Heart right ventricle (tissue), 16 donors: ENCODE measurements at regions not wholly inside any gene's neighbourhood (a gene's known extent, or its start where the extent isn't known, plus 50 kb on each side); places are given as distances from the start of the nearest gene placed in this dataset.

Source experiments
- ATAC-seq, 8 donors: fragments of 200-7000 bp; cut with Tn5 transposase; one replicate each; pipeline ENCODE4 v1.9.1; 2020; ENCODE audit warnings: mild to moderate bottlenecking in 8 of 8, moderate library complexity in 8 of 8, moderate number of reproducible peaks in 1 of 8
- DNase-seq, 2 donors: peaks; one replicate each; pipeline ENCODE4 v3.0.0-alpha.2; 2020
- H3K27ac ChIP-seq, 10 donors: fragments of 200-600 bp; sonication (generic) in 2 of 10; one replicate each; pipeline versions ENCODE4 v1.5.0 to v1.8.0; 2020 to 2022; ENCODE audit warnings: mild to moderate bottlenecking in 3 of 10
- H3K27me3 ChIP-seq, 7 donors: fragments of 200-600 bp; one replicate each; pipeline ENCODE4 v1.8.0; 2021 to 2022; ENCODE audit warnings: mild to moderate bottlenecking in 2 of 7
- H3K36me3 ChIP-seq, 9 donors: fragments of 200-600 bp; sonication (generic) in 1 of 9; one replicate each; pipeline versions ENCODE4 v1.5.0 to v1.8.0; 2020 to 2022; ENCODE audit warnings: mild to moderate bottlenecking in 2 of 9
- H3K4me1 ChIP-seq, 9 donors: fragments of 200-600 bp; sonication (generic) in 1 of 9; one replicate each; pipeline versions ENCODE4 v1.5.0 to v1.8.0; 2020 to 2022; ENCODE audit warnings: mild to moderate bottlenecking in 4 of 9
- H3K4me3 ChIP-seq, 10 donors: fragments of 200-600 bp; sonication (generic) in 2 of 10; one replicate each; pipeline versions ENCODE4 v1.5.0 to v1.8.0; 2020 to 2022; ENCODE audit warnings: mild to moderate bottlenecking in 7 of 10, moderate library complexity in 2 of 10
- H3K9me3 ChIP-seq, 11 donors: fragments of 200-600 bp in 10 of 11; sonication (generic) in 2 of 11; one replicate each; pipeline versions ENCODE4 v1.5.0 to v1.8.0; 2013 to 2022; ENCODE audit warnings: mild to moderate bottlenecking in 2 of 11, control low read depth in 1 of 11, moderate library complexity in 1 of 11
- WGBS, 2 donors: extraction: QIAGEN DNeasy Blood & Tissue Kit; methylation state at CpG; one replicate each; pipeline ENCODE4 v1.1.7; 2013; ENCODE audit warnings: inconsistent platforms in 1 of 2; 5-methylcytosine and 5-hydroxymethylcytosine counted together
- intact Hi-C, 10 donors: fragments of 100-400 bp; cut with DNase I; formaldehyde crosslinking; loops; one replicate each; pipeline versions ENCODE4 v1.11.1 to v1.14.2; 2022
- TF ChIP-seq, protein P1 (sequence below), 9 donors: fragments of 200-600 bp; sonication (generic) in 2 of 9; IDR thresholded peaks; one replicate each; pipeline versions ENCODE4 v1.5.0 to v1.8.0; 2021 to 2022; ENCODE audit warnings: antibody characterized with exemption in 9 of 9, mild to moderate bottlenecking in 5 of 9, moderate library complexity in 1 of 9
- donor health status: Arrhythmogenic right ventricular cardiomyopathy.
- donor health status: ischemic (EF 13 %, LVEDD 7.1; RV severe dilation, severe dysfunction).
- donor health status: healthy with polysubstance abuse.
- donor health status: DM: no; HTN: yes; CAD: no.
- donor health status: DM: no; HTN: no; CAD: no.
- donor health status: ischemic (EF 25% LVEDD 6.9; RV normal size, moderate dysfunction).
- donor health status: ischemic (EF 25% LVEDD 5.7; RV mildly dilated, moderate dysfunction).
- donor health status: healthy.
- donor health status: DM: yes; HTN: yes; CAD: no.
- donor health status: Ischemic cardiomyopathy.
- donor health status: ischemic (EF 35%, LVEDD 5.7; RV mildly dilated, moderate dysfunction).
- donor health status: nonischemic (EF 11% LVEDD 7.7; RV severe dilation, severe dysfunction).
- donor health status: DM: yes; HTN: yes; CAD: no.
- donor health status: PGD.
- donor health status: ischemic (EF 29% LVEDD 5.4; RV normal size, mild dysfunction).
- donor health status: nonischemic (EF 23%, LVEDD 6.1; RV moderate dilation, normal function).

DNA sequence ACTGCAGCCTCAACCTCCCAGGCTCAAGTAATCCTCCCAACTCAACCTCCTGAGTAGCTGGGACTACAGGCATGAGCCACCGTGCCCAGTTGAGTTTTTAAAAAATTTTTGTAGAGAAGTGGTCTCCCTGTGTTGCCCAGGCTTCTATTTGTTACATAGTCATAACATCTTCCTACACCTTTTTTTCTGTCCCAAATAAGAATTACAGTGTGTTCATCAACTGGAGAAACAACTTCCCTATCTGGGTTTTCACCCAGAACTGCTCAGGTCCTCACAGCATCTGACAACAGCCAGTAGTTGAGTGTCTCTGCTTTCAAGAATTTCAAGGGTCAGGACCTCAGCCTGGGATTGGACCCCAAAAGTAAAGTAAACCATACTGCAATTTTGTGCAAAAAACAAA, 235.2 kb upstream of the AMIGO2 start:
- no peaks in the 10 kb centered on the region for H3K27me3 ChIP-seq
- 93 to 100% methylated on average over 1 of the region's 1 CpG for WGBS, 2 donors
- intact Hi-C loops, result loop anchor here in 1 of 10 donors (10.0 kb wide), 1 partner anchor 230 kb away; no protein-coding TSS in a partner anchor
- DNase-seq, result no peak
- no peak overlapping the region for H3K4me3 ChIP-seq
- H3K9me3 ChIP-seq, result peaks cover 0 to 6% (median 0%) of the 10 kb centered on the region in 11 donors
- H3K36me3 ChIP-seq, result no peaks in the 10 kb centered on the region
- ATAC-seq, result no peak
- TF ChIP-seq, protein P1, sequence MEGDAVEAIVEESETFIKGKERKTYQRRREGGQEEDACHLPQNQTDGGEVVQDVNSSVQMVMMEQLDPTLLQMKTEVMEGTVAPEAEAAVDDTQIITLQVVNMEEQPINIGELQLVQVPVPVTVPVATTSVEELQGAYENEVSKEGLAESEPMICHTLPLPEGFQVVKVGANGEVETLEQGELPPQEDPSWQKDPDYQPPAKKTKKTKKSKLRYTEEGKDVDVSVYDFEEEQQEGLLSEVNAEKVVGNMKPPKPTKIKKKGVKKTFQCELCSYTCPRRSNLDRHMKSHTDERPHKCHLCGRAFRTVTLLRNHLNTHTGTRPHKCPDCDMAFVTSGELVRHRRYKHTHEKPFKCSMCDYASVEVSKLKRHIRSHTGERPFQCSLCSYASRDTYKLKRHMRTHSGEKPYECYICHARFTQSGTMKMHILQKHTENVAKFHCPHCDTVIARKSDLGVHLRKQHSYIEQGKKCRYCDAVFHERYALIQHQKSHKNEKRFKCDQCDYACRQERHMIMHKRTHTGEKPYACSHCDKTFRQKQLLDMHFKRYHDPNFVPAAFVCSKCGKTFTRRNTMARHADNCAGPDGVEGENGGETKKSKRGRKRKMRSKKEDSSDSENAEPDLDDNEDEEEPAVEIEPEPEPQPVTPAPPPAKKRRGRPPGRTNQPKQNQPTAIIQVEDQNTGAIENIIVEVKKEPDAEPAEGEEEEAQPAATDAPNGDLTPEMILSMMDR (IDR thresholded peaks at IDR 0.05), result no peak
- no peak overlapping the region for H3K27ac ChIP-seq
- peaks cover 0 to 30% (median 16%) of the 10 kb centered on the region in 9 donors for H3K4me1 ChIP-seq

DNA sequence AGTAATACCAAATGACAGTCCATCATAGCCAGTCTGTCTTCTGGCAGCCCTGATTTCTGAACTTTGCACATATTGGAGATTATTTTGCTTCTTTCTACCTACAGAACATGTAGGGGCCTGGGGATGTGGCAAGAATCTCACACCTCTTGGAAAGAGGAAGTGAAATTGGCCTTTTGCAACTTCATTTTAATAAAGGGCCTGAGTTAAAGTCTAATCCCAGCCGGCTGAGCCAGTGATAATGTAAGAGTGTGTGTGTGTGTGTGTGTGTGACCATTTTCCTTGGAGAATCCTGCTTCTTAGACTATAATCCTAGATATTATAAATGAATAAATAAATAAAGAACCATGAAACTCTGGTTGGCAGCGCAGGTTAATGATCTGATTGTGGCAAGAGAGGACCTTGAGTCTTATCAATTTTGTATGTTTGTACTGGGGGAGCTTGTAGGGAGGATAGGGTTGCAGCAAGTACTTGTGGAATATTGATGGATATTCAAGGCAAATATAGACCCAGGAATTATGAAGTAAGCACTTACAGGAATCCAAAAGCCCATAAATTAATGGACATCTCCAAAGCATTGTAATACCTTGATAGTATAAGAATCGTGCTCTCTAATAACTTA, 233.2 kb upstream of the AMIGO2 start:
- H3K9me3 ChIP-seq, result peaks cover 0 to 13% (median 0%) of the 10 kb centered on the region in 11 donors
- no peaks in the 10 kb centered on the region for H3K36me3 ChIP-seq
- TF ChIP-seq, protein P1 (IDR thresholded peaks at IDR 0.05), result no peak
- peaks cover 0 to 31% (median 16%) of the 10 kb centered on the region in 9 donors for H3K4me1 ChIP-seq
- ATAC-seq, result no peak
- no peaks in the 10 kb centered on the region for H3K27me3 ChIP-seq
- intact Hi-C loops, result loop anchor here in 1 of 10 donors (10.0 kb wide), 1 partner anchor 228 kb away; no protein-coding TSS in a partner anchor
- no peak overlapping the region for H3K4me3 ChIP-seq
- WGBS, 2 donors, result 78 to 83% methylated on average over 3 of the region's 3 CpGs
- H3K27ac ChIP-seq, result no peak overlapping the region
- DNase-seq, result no peak

DNA sequence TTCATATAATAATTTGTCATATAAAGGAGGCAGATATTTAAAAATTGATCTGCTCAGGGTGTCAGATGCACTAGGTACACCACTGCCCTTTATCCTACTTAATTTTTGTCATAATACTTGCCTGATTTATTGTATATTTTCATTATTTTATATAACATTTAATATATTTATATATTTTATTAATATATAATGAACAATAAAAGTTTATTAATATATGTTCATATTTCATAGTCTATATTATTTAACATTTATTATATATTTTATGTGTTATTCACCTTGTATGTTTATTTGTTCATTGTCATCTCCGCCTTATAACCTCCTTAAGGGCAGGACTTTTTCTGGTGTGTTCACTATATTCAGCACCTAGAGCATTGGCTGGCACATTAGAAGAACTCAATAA, 232.4 kb upstream of the AMIGO2 start:
- no peaks in the 10 kb centered on the region for H3K27me3 ChIP-seq
- TF ChIP-seq, protein P1 (IDR thresholded peaks at IDR 0.05), result no peak
- peaks cover 0 to 36% (median 11%) of the 10 kb centered on the region in 9 donors for H3K4me1 ChIP-seq
- intact Hi-C loops, result loop anchor here in 1 of 10 donors (10.0 kb wide), 1 partner anchor 227 kb away; no protein-coding TSS in a partner anchor
- H3K4me3 ChIP-seq, result no peak overlapping the region
- ATAC-seq (no peak), DNase-seq (no peak)
- WGBS, 2 donors, result 99 to 100% methylated on average over 1 of the region's 1 CpG
- H3K27ac ChIP-seq, result no peak overlapping the region
- H3K36me3 ChIP-seq, result no peaks in the 10 kb centered on the region
- peaks cover 0 to 16% (median 0%) of the 10 kb centered on the region in 11 donors for H3K9me3 ChIP-seq

DNA sequence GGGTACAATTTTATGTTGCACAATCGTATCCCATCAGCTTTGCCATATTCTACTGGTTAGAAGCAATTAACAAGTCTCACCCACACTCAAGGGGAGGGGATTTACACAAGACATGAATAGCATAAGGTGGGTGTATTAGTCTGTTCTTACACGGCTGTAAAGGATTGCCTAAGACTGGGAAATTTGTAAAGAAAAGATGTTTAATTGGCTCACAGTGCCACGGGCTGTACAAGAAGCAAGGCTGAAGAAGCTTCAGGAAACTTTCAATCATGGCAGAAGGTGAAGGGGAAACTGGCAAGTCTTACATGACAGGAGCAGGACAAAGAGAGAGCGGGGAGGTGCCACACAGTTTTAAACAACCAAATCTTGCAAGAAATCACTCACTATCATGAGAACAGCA, 231.8 kb upstream of the AMIGO2 start:
- DNase-seq (no peak), ATAC-seq (no peak)
- TF ChIP-seq, protein P1 (IDR thresholded peaks at IDR 0.05), result no peak
- Histone ChIP-seq H3K27ac (no peak overlapping the region), H3K27me3 (no peaks in the 10 kb centered on the region), H3K9me3 (peaks cover 0 to 16% (median 0%) of the 10 kb centered on the region in 11 donors), H3K4me3 (no peak overlapping the region), H3K4me1 (peaks cover 0 to 30% (median 6%) of the 10 kb centered on the region in 9 donors), H3K36me3 (no peaks in the 10 kb centered on the region)
- 89 to 91% methylated on average over 4 of the region's 4 CpGs for WGBS, 2 donors
- intact Hi-C loops, result loop anchor here in 1 of 10 donors (10.0 kb wide), 1 partner anchor 227 kb away; no protein-coding TSS in a partner anchor
